Activated T-cell treated with anti-CD3 and anti-CD28 coated beads, Interleukin-2, amount 50 U/mL, for 4 hours (primary cell): ENCODE measurements at regions not wholly inside any gene's neighbourhood (a gene's known extent, or its start where the extent isn't known, plus 50 kb on each side); places are given as distances from the start of the nearest gene placed in this dataset.
"Not testable (repeated sequence)": the region's sequence is repeated elsewhere in the genome, so short reads cannot be mapped to it uniquely, and the experiment has no call there.

Experiments
- ATAC-seq, 2 donors: fragments of 200-7000 bp; cut with Tn5 transposase; one replicate each; pipeline ENCODE4 v1.10.0; 2021
- DNase-seq: peaks from one replicate; pipeline ENCODE4 v3.0.0-alpha.2; 2020
- H3K27me3 Mint-ChIP-seq: one replicate; pipeline ENCODE4 v1.8.0; 2021; ENCODE audit warnings: low read depth, mixed read lengths
- H3K36me3 Mint-ChIP-seq: one replicate; pipeline ENCODE4 v1.8.0; 2022; ENCODE audit warnings: mixed read lengths; ENCODE audit not compliant: insufficient read depth
- H3K4me1 Mint-ChIP-seq: one replicate; pipeline ENCODE4 v1.8.0; 2021; ENCODE audit warnings: low read depth, mixed read lengths
- H3K4me3 Mint-ChIP-seq: one replicate; pipeline ENCODE4 v1.8.0; 2021; ENCODE audit warnings: mild to moderate bottlenecking, moderate library complexity, mixed read lengths
- H3K9me3 Mint-ChIP-seq: one replicate; pipeline ENCODE4 v1.8.0; 2021; ENCODE audit warnings: mixed read lengths

GRCh38 chr7:67343572-67343971 lies 346.9 kb downstream of the TYW1 start:
- DNase-seq (no peak), ATAC-seq (no peak)
- Mint-ChIP-seq H3K36me3 (peaks cover 30% of the 10 kb centered on the region), H3K9me3 (no peaks in the 10 kb centered on the region), H3K4me1 (no peaks in the 10 kb centered on the region), H3K27me3 (no peaks in the 10 kb centered on the region), H3K4me3 (no peak overlapping the region)

DNA sequence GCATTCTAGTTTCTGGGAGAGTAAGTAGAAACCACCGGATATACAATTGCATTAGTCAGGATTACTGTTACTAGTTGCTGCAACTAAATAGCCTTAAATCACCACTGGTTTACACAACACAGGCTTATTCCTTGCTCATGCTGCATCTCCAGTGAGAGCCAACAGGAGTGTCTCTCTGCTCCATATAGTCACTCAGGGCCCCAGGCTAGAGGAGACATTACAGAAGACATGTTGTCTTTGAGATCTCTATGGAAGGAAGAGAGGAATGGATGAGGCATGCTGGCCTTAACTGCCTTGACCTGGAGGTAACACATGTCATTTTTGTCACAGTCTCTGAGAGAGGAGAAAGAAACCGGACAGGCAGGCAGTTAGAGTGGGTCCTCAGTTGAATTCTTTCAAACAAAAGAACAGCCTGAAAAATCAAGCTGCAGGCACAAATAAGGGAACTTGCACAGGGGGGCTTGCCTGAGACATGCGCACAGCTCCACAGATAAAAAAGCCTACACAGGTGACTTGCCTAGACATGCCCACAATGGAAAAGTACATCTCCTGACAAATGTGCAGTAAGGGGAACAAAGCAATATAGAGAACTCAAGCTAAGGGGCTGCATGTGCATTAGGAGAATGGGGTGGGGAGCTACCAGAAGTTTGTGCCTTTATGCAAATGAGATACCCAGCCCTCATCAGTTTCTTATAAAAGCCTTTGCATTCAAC lies 348.0 kb downstream of the TYW1 start:
- no peak for ATAC-seq
- no peak for DNase-seq
- Mint-ChIP-seq H3K27me3 (no peaks in the 10 kb centered on the region), H3K36me3 (peaks cover 28% of the 10 kb centered on the region), H3K9me3 (no peaks in the 10 kb centered on the region), H3K4me1 (no peaks in the 10 kb centered on the region), H3K4me3 (no peak overlapping the region)

DNA sequence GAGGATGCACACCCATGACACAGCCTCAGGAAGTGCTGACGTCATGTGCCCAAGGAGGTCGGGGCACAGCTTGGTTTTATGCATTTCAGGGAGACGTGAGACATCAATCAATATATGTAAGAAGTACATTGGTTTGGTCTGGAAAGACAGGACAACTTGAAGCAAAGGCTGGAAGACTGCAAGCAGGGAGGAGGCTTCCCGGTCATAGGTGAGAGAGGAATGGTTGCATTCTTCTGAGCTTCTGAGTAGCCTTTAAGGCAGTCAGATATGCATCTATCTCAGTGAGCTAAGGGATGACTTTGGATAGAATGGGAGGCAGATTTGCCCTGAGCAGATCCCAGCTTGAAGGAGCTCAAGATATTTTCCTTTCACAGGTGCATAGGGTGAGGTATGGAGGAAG lies 349.5 kb downstream of the TYW1 start:
- Mint-ChIP-seq H3K27me3 (no peaks in the 10 kb centered on the region), H3K36me3 (peaks cover 22% of the 10 kb centered on the region), H3K9me3 (no peaks in the 10 kb centered on the region), H3K4me3 (no peak overlapping the region), H3K4me1 (no peaks in the 10 kb centered on the region)
- DNase-seq: no peak
- ATAC-seq: no peak

DNA sequence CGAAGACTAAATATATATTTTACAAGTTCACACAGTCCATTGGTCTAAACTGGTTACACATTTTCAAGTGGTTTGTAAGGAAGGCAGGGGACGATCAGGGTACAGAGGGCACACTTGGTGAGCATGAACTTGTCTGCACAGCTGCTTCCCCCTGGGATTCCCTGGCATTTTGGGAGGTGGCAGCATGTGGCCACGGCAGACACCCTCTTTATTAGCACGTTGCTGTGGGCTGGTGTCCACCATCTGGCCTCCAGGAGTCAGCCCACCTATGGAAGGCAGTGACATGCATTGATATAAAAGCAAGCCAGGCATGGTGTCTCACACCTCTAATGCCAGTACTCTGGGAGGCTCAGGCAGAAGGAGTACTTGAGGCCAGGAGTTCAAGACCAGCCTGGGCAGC lies 350.2 kb downstream of the TYW1 start:
- ATAC-seq (no peak), DNase-seq (no peak)
- no peaks in the 10 kb centered on the region for H3K4me1 Mint-ChIP-seq
- peaks cover 20% of the 10 kb centered on the region for H3K36me3 Mint-ChIP-seq
- H3K9me3 Mint-ChIP-seq: no peaks in the 10 kb centered on the region
- no peak overlapping the region for H3K4me3 Mint-ChIP-seq
- H3K27me3 Mint-ChIP-seq: no peaks in the 10 kb centered on the region

- H3K4me3 Mint-ChIP-seq: no peak overlapping the region
- peaks cover 19% of the 10 kb centered on the region for H3K36me3 Mint-ChIP-seq
- no peaks in the 10 kb centered on the region for H3K27me3 Mint-ChIP-seq
- no peaks in the 10 kb centered on the region for H3K9me3 Mint-ChIP-seq
- H3K4me1 Mint-ChIP-seq: no peaks in the 10 kb centered on the region
- ATAC-seq (no peak), DNase-seq (no peak)
Observed at GRCh38 chr7:67348171-67348570, 351.5 kb downstream of the TYW1 start.

DNA sequence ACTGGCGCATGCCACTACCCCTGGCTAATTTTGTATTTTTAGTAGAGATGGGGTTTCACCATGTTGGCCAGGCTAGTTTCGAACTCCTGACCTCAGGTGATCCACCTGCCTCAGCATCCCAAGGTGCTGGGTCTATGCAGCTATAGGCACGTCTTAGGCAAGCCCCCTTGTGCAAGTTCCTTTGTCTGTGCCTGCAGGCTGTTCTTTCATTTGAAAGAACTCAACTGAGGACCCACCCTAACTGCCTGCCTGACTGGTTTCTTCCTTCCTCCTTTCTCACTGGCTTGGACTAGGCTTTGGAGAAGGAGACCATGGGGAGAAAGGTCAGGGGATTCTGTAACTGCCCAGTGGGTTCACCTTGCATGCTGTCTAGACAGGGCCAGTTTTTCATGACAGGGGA lies 361.0 kb downstream of the TYW1 start:
- not testable (repeated sequence) for H3K4me1 Mint-ChIP-seq, DNase-seq, H3K36me3 Mint-ChIP-seq, ATAC-seq, H3K4me3 Mint-ChIP-seq, H3K27me3 Mint-ChIP-seq
- H3K9me3 Mint-ChIP-seq: peaks cover 10% of the 10 kb centered on the region

GRCh38 chr7:67358316-67358715 lies 361.7 kb downstream of the TYW1 start:
- peaks cover 10% of the 10 kb centered on the region for H3K9me3 Mint-ChIP-seq
- H3K4me3 Mint-ChIP-seq, ATAC-seq, H3K27me3 Mint-ChIP-seq, H3K36me3 Mint-ChIP-seq, H3K4me1 Mint-ChIP-seq, DNase-seq: not testable (repeated sequence)

- DNase-seq, H3K27me3 Mint-ChIP-seq, H3K4me3 Mint-ChIP-seq, ATAC-seq, H3K4me1 Mint-ChIP-seq, H3K36me3 Mint-ChIP-seq: not testable (repeated sequence)
- H3K9me3 Mint-ChIP-seq: peaks cover 10% of the 10 kb centered on the region
Observed at GRCh38 chr7:67358738-67359137, 362.1 kb downstream of the TYW1 start.

- Mint-ChIP-seq H3K27me3 (no peaks in the 10 kb centered on the region), H3K9me3 (peaks cover 10% of the 10 kb centered on the region), H3K36me3 (peaks cover 3% of the 10 kb centered on the region), H3K4me3 (no peak overlapping the region), H3K4me1 (no peaks in the 10 kb centered on the region)
- ATAC-seq: no peak
- DNase-seq: no peak
Observed at GRCh38 chr7:67359900-67360299, 363.3 kb downstream of the TYW1 start.

DNA sequence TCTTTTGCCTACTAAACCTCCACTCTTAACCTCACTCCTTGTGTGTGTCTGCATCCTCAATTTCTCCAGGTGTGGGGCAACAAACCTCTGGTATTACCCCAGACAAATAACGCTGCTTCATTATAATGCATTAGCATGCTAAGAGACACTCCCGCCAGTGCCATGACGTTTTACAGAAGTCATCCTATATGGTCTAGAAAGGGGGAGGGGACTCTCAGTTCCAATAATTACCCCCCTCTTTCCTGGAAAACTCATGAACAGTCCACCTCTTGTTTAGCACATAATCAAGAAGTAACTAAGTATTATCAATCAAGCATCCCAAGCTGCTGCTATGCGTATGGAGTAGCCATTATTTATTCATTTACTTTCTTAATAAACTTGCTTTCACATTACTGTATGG lies 364.5 kb downstream of the TYW1 start:
- no peaks in the 10 kb centered on the region for H3K4me1 Mint-ChIP-seq
- no peak overlapping the region for H3K4me3 Mint-ChIP-seq
- peaks cover 2% of the 10 kb centered on the region for H3K27me3 Mint-ChIP-seq
- peaks cover 10% of the 10 kb centered on the region for H3K9me3 Mint-ChIP-seq
- ATAC-seq: no peak
- no peak for DNase-seq
- peaks cover 3% of the 10 kb centered on the region for H3K36me3 Mint-ChIP-seq

DNA sequence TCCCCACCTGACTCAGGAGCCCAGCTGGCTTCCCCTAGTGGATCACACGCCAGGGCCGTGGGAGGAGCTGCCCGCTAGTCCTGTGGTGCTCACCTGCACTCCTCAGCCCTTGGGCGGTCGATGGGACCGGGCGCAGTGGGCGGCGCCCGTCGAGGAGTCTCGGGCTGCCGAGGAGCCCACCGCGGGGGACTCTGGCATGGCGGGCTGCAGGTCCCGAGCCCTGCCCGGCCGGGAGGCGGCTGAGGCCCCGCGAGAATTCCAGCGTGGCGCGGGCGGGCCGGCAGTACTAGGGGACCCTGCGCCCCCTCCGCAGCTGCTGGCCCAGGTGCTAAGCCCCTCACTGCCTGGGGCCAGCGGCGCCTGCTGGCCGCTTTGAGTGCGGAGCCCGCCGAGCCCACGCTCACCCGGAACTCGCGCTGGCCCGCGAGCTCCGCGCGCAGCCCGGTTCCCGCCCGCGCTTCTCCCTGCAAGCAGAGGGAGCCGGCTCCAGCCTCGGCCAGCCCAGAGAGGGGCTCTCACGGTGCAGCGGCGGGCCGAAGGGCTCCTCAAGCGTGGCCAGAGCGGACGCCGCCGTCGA lies 367.9 kb downstream of the TYW1 start:
- H3K9me3 Mint-ChIP-seq: no peaks in the 10 kb centered on the region
- H3K4me3 Mint-ChIP-seq: no peak overlapping the region
- ATAC-seq (no peak), DNase-seq (no peak)
- H3K27me3 Mint-ChIP-seq: peaks cover 2% of the 10 kb centered on the region
- H3K36me3 Mint-ChIP-seq: peaks cover 2% of the 10 kb centered on the region
- no peaks in the 10 kb centered on the region for H3K4me1 Mint-ChIP-seq

GRCh38 chr7:67371429-67372305 lies 375.0 kb downstream of the TYW1 start:
- Mint-ChIP-seq H3K9me3 (peaks cover 5% of the 10 kb centered on the region), H3K27me3 (peaks cover 25% of the 10 kb centered on the region), H3K36me3 (no peaks in the 10 kb centered on the region), H3K4me1 (no peaks in the 10 kb centered on the region), H3K4me3 (no peak overlapping the region)
- ATAC-seq: peak; percentile 84
- peak; percentile 27 for DNase-seq

DNA sequence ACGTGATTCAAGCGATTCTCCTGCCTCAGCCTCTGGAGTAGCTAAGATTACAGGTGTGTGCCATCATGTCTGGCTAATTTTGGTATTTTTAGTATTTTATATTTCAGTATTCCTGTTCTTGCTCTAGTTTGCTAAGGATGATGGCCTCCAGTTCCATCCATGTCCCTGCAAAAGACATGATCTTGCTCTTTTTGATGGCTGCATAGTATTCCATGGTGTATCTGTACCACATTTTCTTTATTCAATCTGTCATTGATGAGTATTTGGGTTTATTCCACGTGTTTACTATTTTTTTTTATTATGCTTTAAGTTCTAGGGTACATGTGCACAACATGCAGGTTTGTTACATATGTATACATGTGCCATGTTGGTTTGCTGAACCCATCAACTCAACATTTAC lies 376.8 kb downstream of the TYW1 start:
- not testable (repeated sequence) for H3K4me3 Mint-ChIP-seq, ATAC-seq, H3K4me1 Mint-ChIP-seq, DNase-seq, H3K36me3 Mint-ChIP-seq, H3K9me3 Mint-ChIP-seq
- H3K27me3 Mint-ChIP-seq: peaks cover 25% of the 10 kb centered on the region

- ATAC-seq (no peak), DNase-seq (no peak)
- H3K36me3 Mint-ChIP-seq: no peaks in the 10 kb centered on the region
- no peaks in the 10 kb centered on the region for H3K4me1 Mint-ChIP-seq
- no peak overlapping the region for H3K4me3 Mint-ChIP-seq
- peaks cover 5% of the 10 kb centered on the region for H3K9me3 Mint-ChIP-seq
- peaks cover 25% of the 10 kb centered on the region for H3K27me3 Mint-ChIP-seq
Observed at GRCh38 chr7:67375427-67375826, 378.8 kb downstream of the TYW1 start.
